ENCODE measurements at regions not wholly inside any gene's neighbourhood (a gene's known extent, or its start where the extent isn't known, plus 50 kb on each side); places are given as distances from the start of the nearest gene placed in this dataset.

- TF ChIP-seq CTCF (conservative IDR thresholded peaks at IDR 0.05; ENCODE audit: low read depth, low read length), result no peak
- TF ChIP-seq EZH2 (IDR thresholded peaks at IDR 0.05; ENCODE audit: borderline replicate concordance, low read depth, low read length, poor library complexity, severe bottlenecking), result no peak
Measured at GRCh38 chr14:42368234-42368633, 761.6 kb downstream of the LRFN5 start.
